ENCODE measurements at regions not wholly inside any gene's neighbourhood (a gene's known extent, or its start where the extent isn't known, plus 50 kb on each side); places are given as distances from the start of the nearest gene placed in this dataset.

DNA sequence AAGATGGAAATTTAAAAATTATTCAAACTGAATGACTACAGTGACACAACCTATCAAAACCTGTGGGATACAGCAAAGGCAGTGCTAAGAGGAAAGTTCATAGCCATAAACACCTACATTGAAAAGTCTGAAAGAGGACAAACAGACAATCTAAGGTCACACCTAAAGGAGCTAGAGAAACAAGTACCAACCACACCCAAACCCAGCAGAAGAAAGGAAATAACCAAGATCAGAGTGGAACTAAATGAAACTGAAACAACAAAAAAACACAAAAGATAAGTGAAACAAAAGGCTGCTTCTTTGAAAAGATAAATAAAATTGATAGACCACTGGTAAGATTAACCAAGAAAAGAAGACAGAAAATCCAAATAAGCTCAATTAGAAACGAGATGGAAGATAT lies 247.2 kb upstream of the ZNF804A start:
- H3K27ac ChIP-seq (ENCODE audit: insufficient read depth in 1 of 2, low read depth in 1 of 2, low read length in 2 of 2, poor library complexity in 1 of 2, severe bottlenecking in 2 of 2): no peak overlapping the region
- H3K4me3 ChIP-seq (ENCODE audit: control insufficient read depth in 1 of 7, extremely low read depth in 1 of 7, insufficient read depth in 4 of 7, low read depth in 2 of 7, low read length in 6 of 7): no peak overlapping the region
- H3K4me1 ChIP-seq (ENCODE audit: control extremely low read depth in 1 of 4, control insufficient read depth in 4 of 4, insufficient read depth in 4 of 4, low read length in 3 of 4): no peaks in the 10 kb centered on the region
- H3K9me3 ChIP-seq (ENCODE audit: control extremely low read depth in 1 of 5, control insufficient read depth in 4 of 5, insufficient read depth in 2 of 5, low read depth in 1 of 5, low read length in 4 of 5): no peaks in the 10 kb centered on the region
- no peak for DNase-seq
- WGBS (ENCODE audit: insufficient coverage): no CpG with 5 or more reads among the region's 1 CpG
- no peaks in the 10 kb centered on the region for H3K36me3 ChIP-seq (ENCODE audit: control insufficient read depth in 4 of 4, insufficient read depth in 4 of 4, low read length in 3 of 4)
- CTCF ChIA-PET: no interaction called here
- POLR2A ChIA-PET: no interaction called here
- no peaks in the 10 kb centered on the region for H3K27me3 ChIP-seq (replicated peaks in 2 of 5; ENCODE audit: control insufficient read depth in 4 of 5, insufficient read depth in 5 of 5, low read length in 4 of 5)

DNA sequence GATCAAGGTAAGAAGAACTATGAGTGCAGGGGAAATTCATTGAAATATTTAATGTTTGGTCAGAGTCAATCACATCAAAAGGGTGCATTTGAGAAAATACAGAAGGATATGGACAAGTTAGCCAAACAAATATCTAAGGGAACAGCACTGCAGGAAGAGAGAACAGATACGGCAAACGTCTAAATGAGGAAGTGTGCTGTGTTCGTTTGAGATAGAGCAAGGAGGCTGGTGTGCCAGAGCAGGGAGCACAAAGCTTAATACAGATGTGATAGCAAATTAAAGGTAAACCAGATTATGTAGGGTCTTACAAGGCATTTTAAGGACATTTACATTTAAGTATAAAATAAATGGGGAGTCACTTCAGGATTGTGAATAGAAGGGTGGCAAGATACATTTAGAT lies 241.3 kb upstream of the ZNF804A start:
- Histone ChIP-seq H3K4me1 (ENCODE audit: control extremely low read depth in 1 of 4, control insufficient read depth in 4 of 4, insufficient read depth in 4 of 4, low read length in 3 of 4) (no peaks in the 10 kb centered on the region), H3K27me3 (replicated peaks in 2 of 5; ENCODE audit: control insufficient read depth in 4 of 5, insufficient read depth in 5 of 5, low read length in 4 of 5) (no peaks in the 10 kb centered on the region), H3K9me3 (ENCODE audit: control extremely low read depth in 1 of 5, control insufficient read depth in 4 of 5, insufficient read depth in 2 of 5, low read depth in 1 of 5, low read length in 4 of 5) (no peaks in the 10 kb centered on the region), H3K27ac (ENCODE audit: insufficient read depth in 1 of 2, low read depth in 1 of 2, low read length in 2 of 2, poor library complexity in 1 of 2, severe bottlenecking in 2 of 2) (no peak overlapping the region), H3K36me3 (ENCODE audit: control insufficient read depth in 4 of 4, insufficient read depth in 4 of 4, low read length in 3 of 4) (no peaks in the 10 kb centered on the region), H3K4me3 (ENCODE audit: control insufficient read depth in 1 of 7, extremely low read depth in 1 of 7, insufficient read depth in 4 of 7, low read depth in 2 of 7, low read length in 6 of 7) (no peak overlapping the region)
- ChIA-PET CTCF (no interaction called here), POLR2A (no interaction called here)
- WGBS (ENCODE audit: insufficient coverage): 22% methylated on average over 3 of the region's 3 CpGs
- DNase-seq: no peak

DNA sequence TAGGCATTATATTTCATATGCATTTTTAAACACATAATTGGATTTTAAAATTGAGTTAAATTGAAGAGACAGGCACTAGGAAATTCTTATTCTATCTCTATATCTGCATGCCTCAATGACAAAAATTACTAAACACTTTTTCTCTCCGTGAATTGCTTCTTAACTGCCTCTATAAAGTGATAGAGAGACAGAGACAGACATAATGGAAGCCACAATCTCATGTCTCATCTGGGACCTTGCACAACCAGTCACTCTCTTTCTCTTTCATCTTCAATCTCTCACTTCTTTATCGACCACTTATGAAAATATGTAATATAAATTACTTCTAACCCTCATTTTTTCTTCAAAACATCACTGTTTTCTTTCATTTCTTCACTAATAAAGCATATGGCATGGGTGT lies 238.9 kb upstream of the ZNF804A start:
- Histone ChIP-seq H3K4me3 (ENCODE audit: control insufficient read depth in 1 of 7, extremely low read depth in 1 of 7, insufficient read depth in 4 of 7, low read depth in 2 of 7, low read length in 6 of 7) (no peak overlapping the region), H3K36me3 (ENCODE audit: control insufficient read depth in 4 of 4, insufficient read depth in 4 of 4, low read length in 3 of 4) (no peaks in the 10 kb centered on the region), H3K27ac (ENCODE audit: insufficient read depth in 1 of 2, low read depth in 1 of 2, low read length in 2 of 2, poor library complexity in 1 of 2, severe bottlenecking in 2 of 2) (no peak overlapping the region), H3K9me3 (ENCODE audit: control extremely low read depth in 1 of 5, control insufficient read depth in 4 of 5, insufficient read depth in 2 of 5, low read depth in 1 of 5, low read length in 4 of 5) (no peaks in the 10 kb centered on the region), H3K27me3 (replicated peaks in 2 of 5; ENCODE audit: control insufficient read depth in 4 of 5, insufficient read depth in 5 of 5, low read length in 4 of 5) (no peaks in the 10 kb centered on the region), H3K4me1 (ENCODE audit: control extremely low read depth in 1 of 4, control insufficient read depth in 4 of 4, insufficient read depth in 4 of 4, low read length in 3 of 4) (no peaks in the 10 kb centered on the region)
- no peak for DNase-seq
- WGBS (ENCODE audit: insufficient coverage): 100% methylated on average over 1 of the region's 2 CpGs
- CTCF ChIA-PET: no interaction called here
- POLR2A ChIA-PET: no interaction called here

DNA sequence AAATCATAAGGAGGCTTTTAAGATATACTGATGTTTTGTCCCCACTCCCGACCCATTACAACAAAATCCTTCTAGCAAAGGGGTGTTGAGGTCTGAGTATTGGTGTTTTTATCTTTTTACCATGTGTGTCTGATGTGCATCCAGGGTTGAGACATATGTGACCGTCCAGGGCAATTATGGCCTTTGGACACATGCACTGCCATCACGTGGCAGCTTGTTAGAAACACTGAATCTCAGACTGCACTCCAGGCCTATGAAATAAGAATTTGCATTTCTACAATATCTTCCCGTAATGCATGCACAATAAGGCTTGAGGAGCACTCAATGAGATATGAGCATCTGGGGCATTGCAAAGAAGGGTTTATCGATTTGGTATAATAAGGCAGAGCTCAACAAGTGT lies 235.1 kb upstream of the ZNF804A start:
- WGBS (ENCODE audit: insufficient coverage): 80% methylated on average over 3 of the region's 5 CpGs
- Histone ChIP-seq H3K4me3 (ENCODE audit: control insufficient read depth in 1 of 7, extremely low read depth in 1 of 7, insufficient read depth in 4 of 7, low read depth in 2 of 7, low read length in 6 of 7) (no peak overlapping the region), H3K4me1 (ENCODE audit: control extremely low read depth in 1 of 4, control insufficient read depth in 4 of 4, insufficient read depth in 4 of 4, low read length in 3 of 4) (no peaks in the 10 kb centered on the region), H3K27me3 (replicated peaks in 2 of 5; ENCODE audit: control insufficient read depth in 4 of 5, insufficient read depth in 5 of 5, low read length in 4 of 5) (no peaks in the 10 kb centered on the region), H3K9me3 (ENCODE audit: control extremely low read depth in 1 of 5, control insufficient read depth in 4 of 5, insufficient read depth in 2 of 5, low read depth in 1 of 5, low read length in 4 of 5) (no peaks in the 10 kb centered on the region), H3K27ac (ENCODE audit: insufficient read depth in 1 of 2, low read depth in 1 of 2, low read length in 2 of 2, poor library complexity in 1 of 2, severe bottlenecking in 2 of 2) (no peak overlapping the region), H3K36me3 (ENCODE audit: control insufficient read depth in 4 of 4, insufficient read depth in 4 of 4, low read length in 3 of 4) (no peaks in the 10 kb centered on the region)
- POLR2A ChIA-PET: no interaction called here
- CTCF ChIA-PET: no interaction called here
- no peak for DNase-seq

DNA sequence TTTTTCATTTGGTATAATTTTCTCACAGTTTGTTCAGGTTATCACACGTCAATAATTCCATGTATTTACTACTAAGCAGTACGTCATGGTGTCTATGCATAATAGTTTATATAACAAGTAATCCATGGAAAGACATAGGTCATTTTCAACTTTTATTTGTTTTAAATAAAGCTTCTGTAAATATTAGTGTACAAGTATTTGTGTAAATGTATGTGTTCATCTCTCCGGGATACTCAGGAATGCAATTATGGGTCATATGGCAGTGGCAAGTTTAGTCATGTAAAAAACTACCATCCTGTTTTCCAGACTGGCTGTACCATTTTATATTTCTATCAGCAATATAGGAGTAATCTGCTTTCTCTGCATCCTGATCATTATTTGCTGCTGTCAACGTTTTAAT lies 231.1 kb upstream of the ZNF804A start:
- Histone ChIP-seq H3K27ac (ENCODE audit: insufficient read depth in 1 of 2, low read depth in 1 of 2, low read length in 2 of 2, poor library complexity in 1 of 2, severe bottlenecking in 2 of 2) (no peak overlapping the region), H3K27me3 (replicated peaks in 2 of 5; ENCODE audit: control insufficient read depth in 4 of 5, insufficient read depth in 5 of 5, low read length in 4 of 5) (no peaks in the 10 kb centered on the region), H3K9me3 (ENCODE audit: control extremely low read depth in 1 of 5, control insufficient read depth in 4 of 5, insufficient read depth in 2 of 5, low read depth in 1 of 5, low read length in 4 of 5) (peaks cover 0 to 1% (median 0%) of the 10 kb centered on the region in 5 experiments), H3K36me3 (ENCODE audit: control insufficient read depth in 4 of 4, insufficient read depth in 4 of 4, low read length in 3 of 4) (no peaks in the 10 kb centered on the region), H3K4me3 (ENCODE audit: control insufficient read depth in 1 of 7, extremely low read depth in 1 of 7, insufficient read depth in 4 of 7, low read depth in 2 of 7, low read length in 6 of 7) (no peak overlapping the region), H3K4me1 (ENCODE audit: control extremely low read depth in 1 of 4, control insufficient read depth in 4 of 4, insufficient read depth in 4 of 4, low read length in 3 of 4) (no peaks in the 10 kb centered on the region)
- ChIA-PET POLR2A (no interaction called here), CTCF (no interaction called here)
- no peak for DNase-seq
- no CpG with 5 or more reads among the region's 4 CpGs for WGBS (ENCODE audit: insufficient coverage)

DNA sequence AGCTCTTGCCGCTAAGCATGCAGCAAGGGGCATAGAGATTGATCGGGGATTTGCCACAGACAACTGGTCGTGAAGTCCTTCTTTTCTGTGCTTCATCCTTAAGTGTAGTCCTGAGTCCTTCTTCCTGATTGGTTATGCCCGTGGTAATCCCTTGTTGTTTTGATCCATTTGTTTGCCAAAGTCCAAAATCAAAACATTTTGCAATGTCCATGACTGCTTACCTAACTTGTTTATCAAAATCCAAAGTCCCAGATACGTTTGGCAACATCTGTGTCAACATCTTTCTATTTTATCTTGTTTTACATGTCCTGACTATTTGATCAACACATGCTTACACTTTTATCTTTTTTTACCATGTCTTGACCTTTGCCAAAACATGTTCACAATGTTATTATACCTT lies 229.0 kb upstream of the ZNF804A start:
- no peak for DNase-seq
- CTCF ChIA-PET: no interaction called here
- no peaks in the 10 kb centered on the region for H3K4me1 ChIP-seq (ENCODE audit: control extremely low read depth in 1 of 4, control insufficient read depth in 4 of 4, insufficient read depth in 4 of 4, low read length in 3 of 4)
- H3K27ac ChIP-seq (ENCODE audit: insufficient read depth in 1 of 2, low read depth in 1 of 2, low read length in 2 of 2, poor library complexity in 1 of 2, severe bottlenecking in 2 of 2): no peak overlapping the region
- no peaks in the 10 kb centered on the region for H3K36me3 ChIP-seq (ENCODE audit: control insufficient read depth in 4 of 4, insufficient read depth in 4 of 4, low read length in 3 of 4)
- no peak overlapping the region for H3K4me3 ChIP-seq (ENCODE audit: control insufficient read depth in 1 of 7, extremely low read depth in 1 of 7, insufficient read depth in 4 of 7, low read depth in 2 of 7, low read length in 6 of 7)
- H3K27me3 ChIP-seq (replicated peaks in 2 of 5; ENCODE audit: control insufficient read depth in 4 of 5, insufficient read depth in 5 of 5, low read length in 4 of 5): no peaks in the 10 kb centered on the region
- WGBS (ENCODE audit: insufficient coverage): 86% methylated on average over 5 of the region's 5 CpGs
- peaks cover 0 to 1% (median 0%) of the 10 kb centered on the region in 5 experiments for H3K9me3 ChIP-seq (ENCODE audit: control extremely low read depth in 1 of 5, control insufficient read depth in 4 of 5, insufficient read depth in 2 of 5, low read depth in 1 of 5, low read length in 4 of 5)
- POLR2A ChIA-PET: no interaction called here

DNA sequence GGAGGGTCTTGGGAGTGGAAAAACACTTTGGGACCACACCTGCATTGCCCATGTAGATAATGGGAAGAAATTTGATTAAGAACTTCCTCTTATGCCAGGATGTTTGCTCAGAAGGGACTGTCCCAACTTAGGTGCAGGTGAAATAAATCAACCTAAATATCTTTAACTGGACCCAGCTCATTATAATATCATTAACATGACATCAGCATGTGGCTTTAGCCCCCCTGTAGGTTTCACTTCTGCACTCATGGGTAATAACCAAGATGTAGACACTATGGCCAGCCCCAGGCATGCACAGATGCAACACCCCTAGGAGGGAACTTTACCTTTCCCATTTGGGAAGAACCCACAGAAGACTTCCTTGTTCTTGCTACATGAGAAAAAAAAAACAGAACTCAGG lies 227.4 kb upstream of the ZNF804A start:
- H3K9me3 ChIP-seq (ENCODE audit: control extremely low read depth in 1 of 5, control insufficient read depth in 4 of 5, insufficient read depth in 2 of 5, low read depth in 1 of 5, low read length in 4 of 5): peaks cover 0 to 1% (median 0%) of the 10 kb centered on the region in 5 experiments
- no peaks in the 10 kb centered on the region for H3K36me3 ChIP-seq (ENCODE audit: control insufficient read depth in 4 of 4, insufficient read depth in 4 of 4, low read length in 3 of 4)
- H3K4me3 ChIP-seq (ENCODE audit: control insufficient read depth in 1 of 7, extremely low read depth in 1 of 7, insufficient read depth in 4 of 7, low read depth in 2 of 7, low read length in 6 of 7): no peak overlapping the region
- no peaks in the 10 kb centered on the region for H3K27me3 ChIP-seq (replicated peaks in 2 of 5; ENCODE audit: control insufficient read depth in 4 of 5, insufficient read depth in 5 of 5, low read length in 4 of 5)
- ChIA-PET POLR2A (no interaction called here), CTCF (interaction anchor here (0.6 kb wide), 1 partner anchor 919 kb away, joined by 4 read pairs; no protein-coding TSS in a partner anchor)
- no peaks in the 10 kb centered on the region for H3K4me1 ChIP-seq (ENCODE audit: control extremely low read depth in 1 of 4, control insufficient read depth in 4 of 4, insufficient read depth in 4 of 4, low read length in 3 of 4)
- no peak overlapping the region for H3K27ac ChIP-seq (ENCODE audit: insufficient read depth in 1 of 2, low read depth in 1 of 2, low read length in 2 of 2, poor library complexity in 1 of 2, severe bottlenecking in 2 of 2)
- no peak for DNase-seq

Measured in common myeloid progenitor, CD34-positive (primary cell).